Lung (tissue), 11 donors: ENCODE measurements at regions not wholly inside any gene's neighbourhood (a gene's known extent, or its start where the extent isn't known, plus 50 kb on each side); places are given as distances from the start of the nearest gene placed in this dataset.

Experiments
- ATAC-seq: fragments of 200-7000 bp; cut with Tn5 transposase; one replicate; pipeline ENCODE4 v1.9.1; 2020; ENCODE audit warnings: moderate number of reproducible peaks; ENCODE audit not compliant: insufficient read depth, low FRiP score
- DNase-seq, 3 donors: peaks; one replicate each; pipeline ENCODE4 v3.0.0-alpha.2; 2013 to 2017
- H3K27ac ChIP-seq, 2 donors: one replicate each; pipeline ENCODE4 v1.5.1; 2013; ENCODE audit warnings: mild to moderate bottlenecking in 2 of 2, moderate library complexity in 2 of 2, control low read depth in 1 of 2, inconsistent platforms in 1 of 2, low read depth in 1 of 2, low read length in 1 of 2
- H3K27me3 ChIP-seq, 3 donors: one replicate each; pipeline ENCODE4 v1.5.1; 2013; ENCODE audit warnings: low read length in 2 of 3; ENCODE audit not compliant: control insufficient read depth in 3 of 3, insufficient read depth in 3 of 3
- H3K36me3 ChIP-seq, 4 donors: one replicate each; pipeline ENCODE4 v1.5.1; 2013; ENCODE audit warnings: low read length in 4 of 4, mild to moderate bottlenecking in 1 of 4, moderate library complexity in 1 of 4; ENCODE audit not compliant: control insufficient read depth in 4 of 4, insufficient read depth in 4 of 4
- H3K4me1 ChIP-seq, 5 donors: one replicate each; pipeline ENCODE4 v1.5.1; 2013; ENCODE audit warnings: low read length in 5 of 5, mild to moderate bottlenecking in 2 of 5, moderate library complexity in 1 of 5; ENCODE audit not compliant: control insufficient read depth in 5 of 5, insufficient read depth in 5 of 5
- H3K4me3 ChIP-seq: one replicate; pipeline ENCODE4 v1.5.1; 2013; ENCODE audit warnings: mild to moderate bottlenecking, control low read depth, moderate library complexity
- H3K9ac ChIP-seq, 2 donors: one replicate each; pipeline ENCODE4 v1.5.1; 2013; ENCODE audit warnings: low read length in 2 of 2, control low read depth in 1 of 2; ENCODE audit not compliant: insufficient read depth in 1 of 2
- H3K9me3 ChIP-seq, 4 donors: one replicate each; pipeline ENCODE4 v1.5.1; 2013; ENCODE audit warnings: low read length in 3 of 4, mild to moderate bottlenecking in 1 of 4, moderate library complexity in 1 of 4; ENCODE audit not compliant: control insufficient read depth in 4 of 4, insufficient read depth in 3 of 4
- WGBS, 2 donors: extraction: QIAGEN DNeasy Blood & Tissue Kit; methylation state at CpG; one replicate each; pipeline ENCODE4 v1.1.7; 2013; 5-methylcytosine and 5-hydroxymethylcytosine counted together
- TF ChIP-seq, protein P1 (sequence below): IDR thresholded peaks from 2 replicates; pipeline ENCODE4 v1.5.1; 2012; ENCODE audit warnings: mild to moderate bottlenecking; ENCODE audit errors: control extremely low read depth, extremely low read depth
- donor health status: control.
- donor health status: control.
- donor health status: Bipolar disorder and iron deficiency.
- donor health status: healthy.
- donor health status: DM: yes; HTN: yes; CAD: no.

DNA sequence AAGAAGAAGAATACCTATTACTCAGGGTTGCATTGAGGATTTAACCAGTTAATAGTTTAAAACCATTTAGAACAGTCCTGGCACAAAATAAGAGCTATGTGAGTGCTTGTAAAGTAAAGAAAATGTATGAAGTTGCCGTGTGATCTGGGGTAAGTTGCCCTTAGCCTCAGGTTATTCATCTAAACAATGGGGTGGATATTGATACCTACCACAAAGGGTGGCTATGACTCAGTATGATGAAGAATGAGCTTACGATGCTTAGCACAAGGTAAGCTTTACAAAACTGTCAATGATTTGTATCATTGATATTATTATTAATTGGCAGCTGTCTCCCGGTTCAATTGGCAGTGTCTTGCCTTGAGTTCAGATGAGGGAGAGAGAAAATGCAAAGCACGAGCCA lies 149.4 kb upstream of the PITX1 start:
- H3K27ac ChIP-seq: no peak overlapping the region
- ATAC-seq (no peak), DNase-seq (no peak)
- TF ChIP-seq, protein P1, sequence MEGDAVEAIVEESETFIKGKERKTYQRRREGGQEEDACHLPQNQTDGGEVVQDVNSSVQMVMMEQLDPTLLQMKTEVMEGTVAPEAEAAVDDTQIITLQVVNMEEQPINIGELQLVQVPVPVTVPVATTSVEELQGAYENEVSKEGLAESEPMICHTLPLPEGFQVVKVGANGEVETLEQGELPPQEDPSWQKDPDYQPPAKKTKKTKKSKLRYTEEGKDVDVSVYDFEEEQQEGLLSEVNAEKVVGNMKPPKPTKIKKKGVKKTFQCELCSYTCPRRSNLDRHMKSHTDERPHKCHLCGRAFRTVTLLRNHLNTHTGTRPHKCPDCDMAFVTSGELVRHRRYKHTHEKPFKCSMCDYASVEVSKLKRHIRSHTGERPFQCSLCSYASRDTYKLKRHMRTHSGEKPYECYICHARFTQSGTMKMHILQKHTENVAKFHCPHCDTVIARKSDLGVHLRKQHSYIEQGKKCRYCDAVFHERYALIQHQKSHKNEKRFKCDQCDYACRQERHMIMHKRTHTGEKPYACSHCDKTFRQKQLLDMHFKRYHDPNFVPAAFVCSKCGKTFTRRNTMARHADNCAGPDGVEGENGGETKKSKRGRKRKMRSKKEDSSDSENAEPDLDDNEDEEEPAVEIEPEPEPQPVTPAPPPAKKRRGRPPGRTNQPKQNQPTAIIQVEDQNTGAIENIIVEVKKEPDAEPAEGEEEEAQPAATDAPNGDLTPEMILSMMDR: no peak
- no peaks in the 10 kb centered on the region for H3K36me3 ChIP-seq
- H3K27me3 ChIP-seq: peaks cover 0 to 17% (median 15%) of the 10 kb centered on the region in 3 donors
- H3K9me3 ChIP-seq: peaks cover 0 to 3% (median 0%) of the 10 kb centered on the region in 4 donors
- peaks cover 0 to 5% (median 0%) of the 10 kb centered on the region in 5 donors for H3K4me1 ChIP-seq
- H3K9ac ChIP-seq: no peak overlapping the region
- WGBS, 2 donors: 88 to 93% methylated on average over 4 of the region's 4 CpGs
- H3K4me3 ChIP-seq: no peak overlapping the region

DNA sequence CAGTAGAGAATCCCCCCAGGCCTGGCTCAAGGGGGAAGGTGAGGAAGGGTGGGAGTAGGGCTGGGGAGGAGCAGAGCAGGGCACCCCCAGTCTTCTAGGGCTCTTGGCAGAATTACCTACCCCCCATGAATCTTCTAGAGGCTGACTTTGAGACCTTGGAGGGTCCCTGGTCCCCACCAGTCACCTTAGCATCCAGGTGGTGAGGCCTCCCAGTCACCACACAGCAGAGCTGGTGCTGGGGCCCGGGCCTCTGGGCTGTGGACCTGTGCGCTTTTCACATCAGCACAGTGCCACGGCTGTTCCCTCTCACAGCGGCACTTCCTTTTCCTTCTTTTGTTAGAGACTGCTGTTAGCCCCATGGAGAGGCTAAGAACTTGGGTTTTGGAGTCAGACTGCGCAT lies 148.6 kb upstream of the PITX1 start:
- TF ChIP-seq, protein P1: no peak
- DNase-seq: no peak
- no peak for ATAC-seq
- H3K4me1 ChIP-seq: peaks cover 0 to 5% (median 0%) of the 10 kb centered on the region in 5 donors
- peaks cover 0 to 3% (median 0%) of the 10 kb centered on the region in 4 donors for H3K9me3 ChIP-seq
- H3K27me3 ChIP-seq: peaks cover 0 to 10% (median 8%) of the 10 kb centered on the region in 3 donors
- H3K4me3 ChIP-seq: no peak overlapping the region
- 75 to 80% methylated on average over 5 of the region's 5 CpGs for WGBS, 2 donors
- no peak overlapping the region for H3K9ac ChIP-seq
- H3K36me3 ChIP-seq: no peaks in the 10 kb centered on the region
- H3K27ac ChIP-seq: no peak overlapping the region

DNA sequence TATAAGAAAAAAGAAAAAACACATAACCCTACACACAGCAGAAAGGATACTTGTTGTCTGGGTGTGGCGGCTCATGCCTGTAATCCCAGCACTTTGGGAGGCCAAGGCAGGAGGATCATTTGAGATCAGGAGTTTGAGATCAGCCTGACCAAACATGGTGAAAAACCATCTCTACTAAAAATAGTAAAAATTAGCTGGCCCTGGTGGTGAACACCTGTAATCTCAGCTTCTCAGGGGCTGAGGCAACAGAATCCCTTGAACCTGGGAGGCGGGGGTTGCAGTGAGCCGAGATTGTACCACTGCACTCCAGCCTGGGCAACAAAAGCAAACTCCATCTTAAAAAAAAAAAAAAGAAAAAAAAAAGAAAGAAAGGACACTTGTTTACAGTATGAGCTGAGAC lies 147.6 kb upstream of the PITX1 start:
- peaks cover 0 to 5% (median 0%) of the 10 kb centered on the region in 5 donors for H3K4me1 ChIP-seq
- H3K4me3 ChIP-seq: no peak overlapping the region
- WGBS, 2 donors: 96 to 97% methylated on average over 3 of the region's 3 CpGs
- H3K27me3 ChIP-seq: peaks cover 0 to under 1% (median 0%) of the 10 kb centered on the region in 3 donors
- TF ChIP-seq, protein P1: no peak
- H3K9me3 ChIP-seq: peaks cover 0 to 3% (median 0%) of the 10 kb centered on the region in 4 donors
- no peaks in the 10 kb centered on the region for H3K36me3 ChIP-seq
- ATAC-seq (no peak), DNase-seq (no peak)
- no peak overlapping the region for H3K9ac ChIP-seq
- no peak overlapping the region for H3K27ac ChIP-seq
